DOHH2 (cell line): ENCODE measurements at regions not wholly inside any gene's neighbourhood (a gene's known extent, or its start where the extent isn't known, plus 50 kb on each side); places are given as distances from the start of the nearest gene placed in this dataset.

Experiments
- H3F3A ChIP-seq: fragments of 200-600 bp; sonication (generic), shearing (Covaris generic); 2 replicates; pipeline ENCODE4 v1.6.0; 2016; ENCODE audit warnings: antibody characterized with exemption, mild to moderate bottlenecking; ENCODE audit not compliant: control insufficient read depth, insufficient read depth
- H3K27ac ChIP-seq: fragments of 200-600 bp; sonication (generic); 2 replicates; pipeline ENCODE4 v1.5.1; 2014; ENCODE audit warnings: low read depth, mild to moderate bottlenecking, low read length, moderate library complexity
- H3K27me3 ChIP-seq: fragments of 200-600 bp; sonication (generic); 2 replicates; pipeline ENCODE4 v1.6.1; 2014; ENCODE audit warnings: mild to moderate bottlenecking, low read length, mixed read lengths; ENCODE audit not compliant: control insufficient read depth
- H3K36me3 ChIP-seq: fragments of 200-600 bp; sonication (generic); 2 replicates; pipeline ENCODE4 v1.6.1; 2014; ENCODE audit warnings: mild to moderate bottlenecking, low read length, moderate library complexity, mixed read lengths; ENCODE audit not compliant: control insufficient read depth
- H3K4me1 ChIP-seq: fragments of 200-600 bp; sonication (generic); 2 replicates; pipeline ENCODE4 v1.6.1; 2014; ENCODE audit warnings: mild to moderate bottlenecking, low read length, mixed read lengths; ENCODE audit not compliant: control insufficient read depth
- H3K4me2 ChIP-seq: fragments of 200-600 bp; sonication (generic); 2 replicates; pipeline ENCODE4 v1.6.0; 2014; ENCODE audit warnings: mild to moderate bottlenecking, low read length, moderate library complexity
- H3K4me3 ChIP-seq: fragments of 200-600 bp; sonication (generic); 2 replicates; pipeline ENCODE4 v1.5.1; 2014; ENCODE audit warnings: mild to moderate bottlenecking, low read length, mixed read lengths
- H3K79me2 ChIP-seq: fragments of 200-600 bp; sonication (generic); 2 replicates; pipeline ENCODE4 v1.6.1; 2014; ENCODE audit warnings: mild to moderate bottlenecking, low read length, mixed read lengths; ENCODE audit not compliant: control insufficient read depth
- H3K9me2 ChIP-seq: fragments of 200-600 bp; sonication (generic); replicated peaks from 2 replicates; pipeline ENCODE4 v1.6.1; 2014; ENCODE audit warnings: mild to moderate bottlenecking, low read length, mixed read lengths; ENCODE audit not compliant: control insufficient read depth
- H3K9me3 ChIP-seq: fragments of 200-600 bp; sonication (generic); 2 replicates; pipeline ENCODE4 v1.6.1; 2014; ENCODE audit warnings: antibody characterized with exemption, low read length, mixed read lengths; ENCODE audit not compliant: control insufficient read depth, insufficient read depth
- H4K20me1 ChIP-seq: fragments of 200-600 bp; sonication (generic); 2 replicates; pipeline ENCODE4 v1.6.0; 2014; ENCODE audit warnings: low read depth, mild to moderate bottlenecking, antibody characterized with exemption, low read length, moderate library complexity; ENCODE audit not compliant: control insufficient read depth, insufficient read depth
- CTCF ChIP-seq: fragments of 200-600 bp; sonication (generic); IDR thresholded peaks from one replicate; pipeline ENCODE4 v1.5.1; 2014; ENCODE audit warnings: antibody characterized with exemption, mild to moderate bottlenecking, low read depth, low read length; ENCODE audit not compliant: poor library complexity, severe bottlenecking
- EZH2phosphoT487 ChIP-seq: fragments of 200-600 bp; sonication (generic); IDR thresholded peaks from 2 replicates; pipeline ENCODE4 v1.6.1; 2017; ENCODE audit warnings: borderline replicate concordance, mild to moderate bottlenecking, antibody characterized with exemption, low read length, moderate library complexity, mixed read lengths

DNA sequence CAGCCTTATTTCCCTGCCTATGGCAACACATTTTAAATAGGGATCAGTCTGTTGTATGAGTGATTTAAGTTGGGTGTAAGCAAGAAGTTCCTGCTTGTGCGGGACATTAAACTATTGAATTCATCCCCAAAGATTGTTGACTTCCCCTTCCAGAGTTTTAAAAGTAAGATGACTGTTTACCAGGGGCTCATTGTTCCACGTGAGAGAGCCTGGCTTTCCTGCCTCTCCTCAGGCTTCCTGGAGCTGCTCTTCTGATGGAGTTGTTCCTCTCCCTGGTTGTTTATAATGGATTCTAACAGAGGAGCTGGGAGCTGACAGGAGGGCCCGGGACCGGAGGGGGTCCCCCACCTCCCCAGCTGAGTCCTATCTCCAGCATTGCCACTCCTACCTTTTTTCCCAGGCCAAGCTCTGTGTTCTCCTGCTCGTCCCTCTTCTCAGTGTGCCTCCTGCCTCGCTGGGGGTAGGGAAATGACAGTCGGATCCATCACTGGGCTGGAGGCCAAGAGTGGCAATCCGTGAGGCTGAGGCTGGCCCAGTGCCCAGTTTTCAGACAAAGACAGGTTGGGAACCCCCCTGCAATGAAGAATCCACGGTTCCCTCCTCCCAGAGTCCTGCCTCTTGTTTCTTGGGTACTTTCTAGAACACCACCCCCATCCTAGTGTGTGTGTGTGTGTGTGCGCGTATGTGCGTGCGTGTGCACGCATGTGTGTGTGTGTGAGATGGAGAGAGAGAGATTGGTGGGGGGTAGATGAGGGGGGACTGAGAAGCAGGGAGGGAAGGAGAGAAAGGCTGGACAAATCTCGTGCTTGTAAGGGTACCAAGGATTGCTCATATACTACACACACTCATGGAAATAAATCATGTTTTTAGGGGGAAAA lies 123.7 kb upstream of the NFIB start:
- H3K36me3 ChIP-seq, result no peaks in the 10 kb centered on the region
- H3K79me2 ChIP-seq, result no peaks in the 10 kb centered on the region
- H3K4me1 ChIP-seq, result no peaks in the 10 kb centered on the region
- no peaks in the 10 kb centered on the region for H3F3A ChIP-seq
- H3K4me2 ChIP-seq, result no peak overlapping the region
- no peaks in the 10 kb centered on the region for H3K27me3 ChIP-seq
- no peaks in the 10 kb centered on the region for H3K9me2 ChIP-seq
- H3K27ac ChIP-seq, result no peak overlapping the region
- TF ChIP-seq EZH2phosphoT487 (no peak), CTCF (no peak)
- no peak overlapping the region for H3K4me3 ChIP-seq
- H4K20me1 ChIP-seq, result no peaks in the 10 kb centered on the region
- no peaks in the 10 kb centered on the region for H3K9me3 ChIP-seq

GRCh38 chr9:14435871-14436270 lies 121.9 kb upstream of the NFIB start:
- no peak overlapping the region for H3K27ac ChIP-seq
- no peaks in the 10 kb centered on the region for H3K36me3 ChIP-seq
- H3K9me3 ChIP-seq, result no peaks in the 10 kb centered on the region
- H4K20me1 ChIP-seq, result no peaks in the 10 kb centered on the region
- H3K4me3 ChIP-seq, result no peak overlapping the region
- H3F3A ChIP-seq, result no peaks in the 10 kb centered on the region
- no peaks in the 10 kb centered on the region for H3K9me2 ChIP-seq
- TF ChIP-seq CTCF (no peak), EZH2phosphoT487 (no peak)
- no peaks in the 10 kb centered on the region for H3K79me2 ChIP-seq
- no peaks in the 10 kb centered on the region for H3K27me3 ChIP-seq
- no peaks in the 10 kb centered on the region for H3K4me1 ChIP-seq
- no peak overlapping the region for H3K4me2 ChIP-seq

DNA sequence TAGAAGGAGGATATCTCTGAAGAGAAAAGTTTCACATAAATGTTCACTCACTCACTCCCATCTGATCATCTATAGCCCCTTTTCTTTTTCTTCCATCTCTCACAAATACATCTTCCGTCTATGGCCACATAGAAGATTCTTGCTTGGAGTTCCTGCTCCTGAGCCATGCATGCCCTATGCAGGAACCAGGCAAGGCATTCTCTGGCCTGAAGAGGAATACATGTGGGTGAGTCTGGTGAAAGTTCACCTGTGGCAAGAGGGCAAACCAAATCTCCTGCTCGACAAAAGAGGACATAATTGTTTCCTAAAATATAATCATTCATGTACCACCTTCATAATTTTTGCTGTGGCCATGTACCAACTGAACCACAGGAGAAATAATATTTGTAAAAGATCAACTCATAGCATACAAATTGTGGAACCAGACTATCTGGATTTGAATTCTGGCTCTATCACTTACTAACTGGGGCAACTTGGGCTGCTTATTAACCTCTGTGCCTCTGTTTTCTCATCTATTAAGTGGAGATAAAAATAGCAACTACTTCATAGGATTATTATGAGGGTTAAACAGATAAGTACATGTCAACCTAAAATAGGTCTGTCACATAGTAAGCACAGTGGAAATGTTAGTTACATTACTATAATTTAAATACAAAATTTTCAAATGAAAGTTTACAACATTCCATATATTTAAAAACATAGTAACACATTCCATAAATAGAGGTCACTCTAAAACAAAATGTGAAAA lies 121.2 kb upstream of the NFIB start:
- Histone ChIP-seq H3K79me2 (no peaks in the 10 kb centered on the region), H3K9me3 (no peaks in the 10 kb centered on the region), H3K27ac (no peak overlapping the region), H4K20me1 (no peaks in the 10 kb centered on the region), H3K9me2 (no peaks in the 10 kb centered on the region), H3K27me3 (no peaks in the 10 kb centered on the region), H3K4me1 (no peaks in the 10 kb centered on the region), H3K4me3 (no peak overlapping the region), H3F3A (no peaks in the 10 kb centered on the region), H3K36me3 (no peaks in the 10 kb centered on the region), H3K4me2 (no peak overlapping the region)
- TF ChIP-seq EZH2phosphoT487, result no peak
- TF ChIP-seq CTCF, result no peak
